ENCODE measurements at regions not wholly inside any gene's neighbourhood (a gene's known extent, or its start where the extent isn't known, plus 50 kb on each side); places are given as distances from the start of the nearest gene placed in this dataset.

- peak in 2 of 42 donors; percentile 0 to 17 for DNase-seq
- intact Hi-C loops (cut with DNase I) = no loop called here
Observed at GRCh38 chr16:86090461-86091170, 191.7 kb downstream of the IRF8 start.

- intact Hi-C loops (cut with DNase I) = no loop called here
Observed at GRCh38 chr16:86091976-86092375, 193.0 kb downstream of the IRF8 start.

GRCh38 chr16:86092586-86093480 is 193.9 kb downstream of the IRF8 start:
- peak in 1 of 42 donors; percentile 24 for DNase-seq
- intact Hi-C loops (cut with DNase I) = no loop called here

More at GRCh38 chr16:86091976-86092375, 193.0 kb downstream of the IRF8 start:
- DNase-seq = peak in 1 of 42 donors; percentile 0

- intact Hi-C loops (cut with DNase I) = no loop called here
- DNase-seq = peak in 1 of 42 donors; percentile 27
Observed at GRCh38 chr16:86093801-86094750, 195.1 kb downstream of the IRF8 start.

DNA sequence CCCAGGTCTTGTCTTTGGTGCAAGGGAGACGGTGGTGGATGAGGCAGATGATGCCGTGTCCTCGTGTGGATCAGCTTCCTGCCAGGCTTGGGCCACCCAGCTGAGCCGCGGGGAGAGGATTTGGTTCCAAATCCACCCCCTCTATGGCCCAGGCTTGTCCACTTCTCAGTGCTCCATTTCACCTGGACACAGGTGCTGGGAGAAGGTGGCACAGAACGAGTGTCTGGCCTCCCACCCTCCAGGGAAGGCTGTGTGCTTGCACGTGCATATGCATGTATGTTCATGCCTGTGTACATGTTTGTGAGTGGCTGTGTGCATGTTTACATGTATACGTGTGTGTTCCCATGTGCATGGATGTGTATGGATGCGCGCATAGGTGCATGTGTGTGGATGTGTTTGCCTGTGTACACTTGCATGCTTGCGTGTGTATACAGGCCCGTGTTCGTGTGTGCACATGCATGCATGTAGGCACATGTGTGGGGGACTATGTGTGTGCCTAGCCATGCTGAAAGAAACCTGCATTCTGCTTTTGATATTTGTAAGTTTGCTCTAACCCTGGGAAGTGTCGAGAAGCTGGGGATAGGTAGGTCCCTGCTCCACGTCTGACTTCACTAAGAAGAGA is 196.3 kb downstream of the IRF8 start:
- intact Hi-C loops (cut with DNase I) = no loop called here
- DNase-seq = peak in 1 of 42 donors; percentile 12

GRCh38 chr16:86095906-86096485 is 197.0 kb downstream of the IRF8 start:
- peak in 1 of 42 donors; percentile 28 for DNase-seq
- intact Hi-C loops (cut with DNase I) = no loop called here

DNA sequence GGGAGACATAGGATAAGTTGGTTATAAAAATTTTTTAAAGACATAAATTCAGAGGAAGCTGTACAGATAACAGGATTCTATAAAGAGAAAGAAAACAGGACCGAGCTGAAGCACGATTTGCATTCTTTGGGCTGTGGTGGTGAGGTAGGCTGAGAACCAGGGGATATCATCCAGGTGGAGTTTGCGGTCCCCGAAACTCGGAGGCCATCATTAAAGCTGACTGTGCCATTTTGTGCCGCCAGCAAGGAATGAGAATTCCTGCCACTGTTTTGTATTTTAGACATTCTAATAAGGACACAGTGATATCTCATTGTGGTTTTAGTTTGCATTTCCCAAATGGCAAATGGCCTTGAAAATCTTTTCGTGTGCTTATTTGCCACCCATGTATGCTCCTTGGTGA is 197.9 kb downstream of the IRF8 start:
- intact Hi-C loops (cut with DNase I) = no loop called here
- DNase-seq = peak in 1 of 42 donors; percentile 21

DNA sequence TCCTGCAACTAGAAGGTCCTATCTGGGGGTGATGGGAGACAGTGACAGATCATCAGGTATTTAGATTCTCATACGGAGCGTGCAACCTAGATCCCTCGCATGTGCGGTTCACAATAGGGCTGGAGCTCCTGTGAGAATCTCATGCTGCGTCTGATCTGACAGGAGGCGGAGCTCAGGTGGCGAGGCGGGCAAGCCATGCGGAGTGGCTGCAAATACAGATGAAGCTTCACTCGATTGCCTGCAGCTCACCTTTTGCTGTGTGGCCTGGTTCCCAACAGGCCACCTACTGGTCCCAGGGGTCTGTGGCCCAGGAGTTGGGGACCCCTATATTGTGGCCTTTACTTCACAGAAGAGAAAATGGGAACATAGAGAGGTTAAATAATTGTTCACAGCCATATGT is 200.4 kb downstream of the IRF8 start:
- intact Hi-C loops (cut with DNase I) = no loop called here
- DNase-seq = no peak

- intact Hi-C loops (cut with DNase I) = no loop called here
- DNase-seq = peak in 1 of 42 donors; percentile 20
Observed at GRCh38 chr16:86100205-86101136, 201.5 kb downstream of the IRF8 start.

- intact Hi-C loops (cut with DNase I) = no loop called here
- no peak for DNase-seq
Observed at GRCh38 chr16:86101137-86101896, 202.4 kb downstream of the IRF8 start.

DNA sequence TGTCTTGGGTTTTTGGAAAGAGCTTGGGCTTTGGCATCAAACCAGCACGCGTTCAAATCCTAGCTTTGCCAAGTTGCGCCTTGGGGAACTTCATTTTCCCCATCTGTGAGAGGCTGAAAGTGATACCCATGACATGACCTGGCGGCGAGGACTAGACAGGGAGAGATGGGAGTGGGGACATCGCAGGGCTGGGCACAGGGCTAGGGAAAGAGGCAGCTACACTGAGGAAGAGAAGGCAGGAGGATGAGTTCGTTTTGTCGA is 202.9 kb downstream of the IRF8 start:
- DNase-seq = peak in 1 of 42 donors; percentile 12
- intact Hi-C loops (cut with DNase I) = no loop called here

DNA sequence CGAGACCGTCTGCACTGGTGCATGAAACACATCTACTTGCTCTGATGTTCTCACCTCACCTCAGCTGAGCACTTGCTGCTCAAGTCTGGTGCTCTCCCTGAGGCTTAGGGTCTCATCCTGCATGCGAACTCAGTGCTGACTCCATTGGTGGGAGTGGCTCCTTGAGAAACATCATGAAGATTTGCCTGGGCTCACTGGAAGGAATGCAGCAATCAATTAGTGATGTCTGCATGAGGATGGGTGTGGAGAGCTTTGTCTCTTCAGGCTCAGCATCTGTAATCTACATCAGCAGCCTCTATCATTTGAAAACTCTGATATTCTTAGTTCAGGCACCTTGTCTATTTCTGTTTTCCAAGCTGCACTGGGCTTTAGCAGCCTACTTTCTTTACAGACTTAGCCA is 204.4 kb downstream of the IRF8 start:
- DNase-seq = no peak
- intact Hi-C loops (cut with DNase I) = no loop called here

GRCh38 chr16:86104537-86105048 is 205.6 kb downstream of the IRF8 start:
- no peak for DNase-seq
- intact Hi-C loops (cut with DNase I) = no loop called here

GRCh38 chr16:86107215-86107825 is 208.4 kb downstream of the IRF8 start:
- DNase-seq = peak in 1 of 42 donors; percentile 10
- intact Hi-C loops (cut with DNase I) = no loop called here

- intact Hi-C loops (cut with DNase I) = no loop called here
- no peak for DNase-seq
Observed at GRCh38 chr16:86108062-86108461, 209.1 kb downstream of the IRF8 start.

DNA sequence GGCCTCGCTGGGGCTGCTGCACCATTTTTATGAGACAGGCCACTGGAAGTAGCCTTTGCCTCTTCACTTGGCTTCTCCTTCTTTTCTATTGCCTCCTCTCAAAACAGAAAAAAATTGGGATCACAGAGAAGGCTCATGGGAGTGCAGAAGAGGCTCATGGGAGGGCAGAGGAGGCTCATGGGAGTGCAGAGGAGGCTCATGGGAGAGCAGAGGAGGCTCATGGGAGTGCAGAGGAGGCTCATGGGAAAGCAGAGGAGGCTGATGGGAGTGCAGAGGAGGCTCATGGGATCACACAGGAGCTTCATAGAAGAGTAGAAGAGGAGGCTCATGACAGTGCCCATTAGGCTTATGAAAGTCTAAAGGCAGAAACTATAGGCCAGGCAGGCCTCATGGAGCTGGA is 211.2 kb downstream of the IRF8 start:
- intact Hi-C loops (cut with DNase I) = no loop called here
- no peak for DNase-seq

All from head of caudate nucleus (tissue), 42 donors.